GM18868 (cell line): ENCODE measurements at regions not wholly inside any gene's neighbourhood (a gene's known extent, or its start where the extent isn't known, plus 50 kb on each side); places are given as distances from the start of the nearest gene placed in this dataset.
"Not testable (repeated sequence)": the region's sequence is repeated elsewhere in the genome, so short reads cannot be mapped to it uniquely, and the experiment has no call there.

Source experiments
- ATAC-seq: cut with Tn5 transposase; IDR thresholded peaks from one replicate; pipeline ENCODE4 v1.9.1; 2021; ENCODE audit warnings: mild to moderate bottlenecking, moderate library complexity; ENCODE audit not compliant: unreplicated experiment

DNA sequence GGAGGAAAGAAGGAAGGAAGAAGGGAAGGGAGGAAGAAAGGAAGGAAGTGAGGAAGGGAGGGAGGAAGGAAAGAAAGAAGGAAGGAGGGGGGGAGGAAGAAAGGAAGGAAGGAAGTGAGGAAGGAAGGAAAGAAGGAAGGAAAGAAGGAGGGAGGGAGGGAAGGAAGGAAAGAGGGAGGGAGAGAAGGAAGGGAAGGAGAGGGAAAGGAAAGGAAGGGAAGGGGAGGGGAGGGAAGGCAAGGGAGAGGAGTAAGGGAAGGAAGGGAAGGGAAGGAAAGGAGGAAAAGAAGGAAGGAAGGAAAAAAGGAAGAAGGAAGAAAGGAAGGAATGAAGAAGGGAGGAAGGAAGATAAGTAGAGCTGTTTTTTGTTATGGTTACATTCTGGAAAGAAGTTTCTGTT, 141.2 kb downstream of the LRRC3B start:
- no peak for ATAC-seq

DNA sequence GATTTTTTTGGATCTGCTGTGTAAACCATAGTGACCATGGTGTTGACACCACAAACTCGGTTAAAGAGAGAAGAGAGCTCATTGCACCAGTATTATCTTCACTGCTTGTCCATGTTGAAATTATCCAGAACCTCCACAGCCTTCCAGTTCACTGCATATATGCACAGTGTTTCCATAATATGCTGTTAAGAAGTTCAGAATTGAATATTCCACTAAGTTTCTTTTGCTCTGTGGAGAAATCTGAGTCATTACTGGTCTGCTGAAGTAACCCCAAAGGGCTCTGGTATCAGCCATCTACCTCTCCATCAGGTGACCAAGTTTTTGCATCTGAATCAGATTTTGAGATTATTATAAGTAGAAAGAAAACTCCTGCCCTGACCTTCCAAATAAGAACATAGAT, 143.5 kb downstream of the LRRC3B start:
- ATAC-seq, result no peak

DNA sequence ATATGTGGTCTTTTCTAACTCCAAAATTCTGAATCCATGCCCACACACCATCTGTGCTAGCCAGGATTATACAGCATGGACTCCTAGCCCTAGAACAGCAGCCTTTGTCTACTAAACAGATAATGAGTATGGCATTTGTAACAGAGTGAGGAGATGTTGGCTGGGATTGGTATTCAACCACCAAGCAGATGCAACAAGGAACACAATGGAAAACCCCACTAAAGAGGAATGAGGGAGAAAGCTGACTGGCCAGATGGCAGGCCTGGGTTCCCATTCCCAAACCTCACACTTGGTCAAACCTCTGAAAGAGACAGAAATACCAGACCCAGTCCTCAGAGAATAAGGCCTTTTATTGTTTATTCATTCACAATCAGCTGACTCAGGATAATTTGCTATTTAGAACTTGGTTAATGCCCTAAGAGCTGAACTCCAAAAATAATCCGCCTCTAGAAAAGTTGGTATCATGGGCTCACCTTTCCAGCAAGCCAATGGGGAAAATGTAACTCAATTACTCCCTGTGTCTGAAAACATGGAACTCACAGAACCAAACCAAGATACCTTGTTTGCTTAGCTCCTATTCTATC, 145.6 kb downstream of the LRRC3B start:
- no peak for ATAC-seq

GRCh38 chr3:26799679-26800317, 177.2 kb downstream of the LRRC3B start:
- ATAC-seq, result peak; percentile 49

- no peak for ATAC-seq
These were observed 184.7 kb downstream of the LRRC3B start for GRCh38 chr3:26807272-26807671.

DNA sequence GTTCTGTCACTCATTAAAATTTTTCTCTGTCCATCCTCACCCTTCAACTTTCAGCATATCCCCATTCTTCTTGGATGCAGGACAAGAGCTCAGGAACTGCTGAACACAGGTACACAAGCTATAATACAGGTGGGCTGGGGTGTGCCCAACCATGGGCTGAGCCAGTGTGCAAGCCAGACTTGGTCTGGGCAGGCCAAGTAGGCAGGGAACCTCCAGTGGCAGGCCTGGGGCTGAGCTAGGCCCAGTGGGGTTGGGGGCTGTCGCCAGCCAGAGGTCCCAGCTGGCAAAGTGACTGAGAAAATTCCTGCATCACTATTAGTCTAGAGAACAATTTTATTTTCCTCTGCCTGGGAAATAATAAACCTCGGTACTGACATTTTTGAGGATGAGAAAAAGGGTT, 202.9 kb downstream of the LRRC3B start:
- no peak for ATAC-seq

DNA sequence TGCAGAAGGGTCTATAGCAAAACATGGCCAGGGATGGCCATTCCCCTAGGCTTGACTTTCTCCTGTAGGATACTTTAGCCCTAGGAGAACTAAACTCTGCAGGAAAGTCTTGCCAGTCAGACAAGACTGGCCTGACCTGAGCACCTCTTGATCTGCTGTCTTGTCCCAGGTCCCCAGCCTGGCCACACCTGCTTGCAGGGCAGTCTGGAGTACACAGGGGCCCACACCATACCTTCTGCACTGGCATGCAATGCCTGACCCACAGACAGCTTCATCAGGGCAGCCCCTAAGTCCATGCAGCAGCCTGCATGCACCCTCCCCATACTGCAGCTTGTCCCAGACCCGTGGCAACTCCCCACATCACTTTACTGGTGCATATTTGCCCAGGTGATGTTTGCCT, 204.6 kb downstream of the LRRC3B start:
- no peak for ATAC-seq

- no peak for ATAC-seq
These were observed 215.5 kb downstream of the LRRC3B start for GRCh38 chr3:26838026-26838425.

DNA sequence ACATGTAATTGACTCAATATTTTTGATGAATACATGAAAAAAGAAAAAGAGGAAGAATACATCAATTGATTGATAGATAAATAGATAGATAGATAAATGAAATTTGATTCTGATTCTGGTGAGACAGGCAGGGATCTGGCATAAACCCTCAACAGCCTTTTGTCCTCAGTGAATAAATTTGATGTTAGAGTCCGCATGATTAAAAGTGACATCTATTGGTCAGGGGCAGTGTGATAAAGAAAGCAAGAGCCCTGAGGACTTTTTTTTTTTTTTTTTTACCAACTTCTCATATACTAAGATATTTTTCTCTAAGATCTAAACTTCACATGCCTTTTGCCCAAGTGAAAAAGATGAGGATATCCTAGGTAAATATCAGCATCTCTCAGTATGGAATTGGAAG, 216.4 kb downstream of the LRRC3B start:
- ATAC-seq, result no peak

DNA sequence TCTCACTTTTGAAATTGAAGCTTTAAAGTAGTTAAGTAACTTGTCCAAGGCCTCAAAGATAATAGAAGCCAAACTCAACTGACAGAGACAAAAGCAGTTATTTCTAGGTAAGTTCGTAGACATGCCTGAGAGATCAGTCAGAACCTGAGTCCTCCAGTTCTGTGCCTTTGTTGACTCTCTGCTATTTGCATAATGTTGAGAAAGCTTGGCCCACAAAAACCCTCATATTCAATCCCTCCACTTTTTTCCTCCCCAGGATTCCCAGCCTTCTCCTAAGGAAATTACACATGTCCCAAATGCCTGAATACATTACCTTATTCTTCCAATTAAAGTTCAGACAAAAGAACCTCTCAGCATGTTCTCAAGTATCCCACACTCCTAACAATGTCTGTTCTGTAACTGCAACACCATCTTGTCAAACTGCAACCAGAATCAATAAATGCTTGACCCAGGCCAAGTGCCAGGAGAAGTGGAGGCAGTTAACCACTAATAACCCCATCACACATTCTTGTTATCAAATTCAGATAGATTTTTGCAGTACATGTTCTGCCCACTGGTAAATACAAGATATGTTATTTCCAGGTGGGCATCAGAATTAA, 217.8 kb downstream of the LRRC3B start:
- ATAC-seq, result no peak

GRCh38 chr3:26845194-26845593, 222.6 kb downstream of the LRRC3B start:
- ATAC-seq, result no peak

DNA sequence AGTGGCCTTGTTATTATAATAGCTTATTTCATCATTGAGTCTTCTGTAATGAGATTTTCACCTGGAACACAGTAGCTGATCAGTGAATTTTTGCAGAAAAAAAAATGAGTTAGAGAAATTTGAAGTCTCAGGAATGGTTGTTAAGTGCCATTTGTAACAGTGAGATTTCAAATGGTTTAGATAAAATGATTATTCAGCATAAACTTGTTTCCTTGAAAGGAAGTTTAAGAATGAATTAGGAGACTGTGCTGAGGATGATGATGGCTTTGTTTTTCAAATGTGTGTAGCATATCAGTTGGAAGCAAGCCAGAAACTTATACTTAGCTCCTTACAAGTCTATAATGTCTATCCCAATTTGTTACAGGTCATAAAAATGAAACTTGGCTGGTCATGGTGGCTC, 225.1 kb downstream of the LRRC3B start:
- no peak for ATAC-seq

DNA sequence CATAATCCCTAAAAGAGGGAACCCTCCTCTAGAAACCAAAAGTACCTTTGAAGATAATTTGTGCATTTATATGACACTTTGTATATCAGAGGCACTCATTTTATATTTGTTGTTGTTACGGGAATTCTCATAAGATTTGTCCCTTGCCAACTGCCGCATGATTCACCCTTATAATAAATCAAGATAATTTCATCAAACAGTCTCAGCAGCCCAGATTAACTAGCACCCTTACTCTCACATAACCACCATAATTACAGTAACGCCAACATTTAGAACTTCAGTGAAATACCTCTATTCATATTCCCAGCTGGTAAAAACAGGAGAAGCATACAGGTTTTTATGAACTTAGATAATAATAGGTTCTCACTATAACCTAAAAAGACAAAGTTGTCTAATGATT, 271.9 kb downstream of the LRRC3B start:
- no peak for ATAC-seq

- ATAC-seq, result no peak
These were observed 292.6 kb downstream of the LRRC3B start for GRCh38 chr3:26915208-26915607.

GRCh38 chr3:26920646-26921478, 298.3 kb downstream of the LRRC3B start:
- no peak for ATAC-seq

GRCh38 chr3:26931896-26932295, 309.3 kb downstream of the LRRC3B start:
- no peak for ATAC-seq

DNA sequence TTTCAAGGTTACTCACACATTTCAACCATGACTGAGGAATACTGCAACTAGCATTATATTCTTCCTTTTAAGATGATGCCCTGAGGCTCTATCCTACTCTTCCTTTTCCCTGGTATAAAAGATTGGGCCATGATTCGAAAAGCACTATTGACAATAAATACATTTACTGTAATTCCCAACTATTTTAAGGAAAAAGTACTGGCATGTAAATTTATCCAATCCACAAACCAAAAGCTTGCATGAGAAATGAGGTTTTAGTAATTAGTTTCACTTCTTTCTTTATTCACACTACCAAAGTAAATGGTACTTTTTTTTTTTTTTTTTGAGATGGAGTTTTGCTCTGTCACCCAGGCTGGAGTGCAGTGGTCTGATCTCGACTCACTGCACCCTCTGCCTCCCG, 310.2 kb downstream of the LRRC3B start:
- ATAC-seq, result peak; percentile 46

DNA sequence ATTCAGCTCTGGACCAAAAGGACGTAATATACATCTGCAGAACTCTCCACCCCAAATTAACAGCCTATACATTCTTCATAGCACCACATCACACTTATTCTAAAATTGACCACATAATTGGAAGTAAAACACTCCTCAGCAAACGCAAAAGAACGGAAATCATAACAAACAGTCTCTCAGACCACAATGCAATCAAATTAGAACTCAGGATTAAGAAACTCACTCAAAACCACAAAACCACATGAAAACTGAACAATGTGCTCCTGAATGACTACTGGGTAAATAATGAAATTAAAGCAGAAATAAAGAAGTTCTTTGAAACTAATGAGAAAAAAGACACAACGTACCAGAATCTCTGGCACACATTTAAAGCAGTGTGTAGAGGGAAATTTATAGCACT, 322.9 kb downstream of the LRRC3B start:
- ATAC-seq, result not testable (repeated sequence)

DNA sequence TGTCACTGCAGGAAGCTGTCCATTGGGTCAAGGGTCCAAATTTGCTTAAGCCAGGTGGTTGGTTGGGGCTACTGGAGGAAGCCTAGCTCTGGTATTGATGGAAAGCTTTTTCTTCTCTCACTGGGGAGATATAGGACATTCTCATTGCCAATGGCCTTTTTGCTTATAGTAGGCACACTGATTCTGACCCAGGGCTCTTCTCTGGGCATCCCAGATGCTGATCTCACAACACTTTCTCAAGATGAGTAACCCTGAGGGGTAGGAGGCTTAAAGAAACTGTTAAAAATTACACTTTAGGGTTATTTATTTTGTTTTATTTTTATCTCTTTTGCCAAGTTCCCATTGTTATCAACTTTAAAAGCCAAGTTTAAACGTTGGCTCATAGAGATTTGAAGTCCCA, 337.8 kb downstream of the LRRC3B start:
- peak; percentile 33 for ATAC-seq

- ATAC-seq, result peak; percentile 97
These were observed 340.2 kb downstream of the LRRC3B start for GRCh38 chr3:26962492-26963360.

GRCh38 chr3:26963361-26963743, 340.8 kb downstream of the LRRC3B start:
- no peak for ATAC-seq
